ENCODE measurements at regions not wholly inside any gene's neighbourhood (a gene's known extent, or its start where the extent isn't known, plus 50 kb on each side); places are given as distances from the start of the nearest gene placed in this dataset.

DNA sequence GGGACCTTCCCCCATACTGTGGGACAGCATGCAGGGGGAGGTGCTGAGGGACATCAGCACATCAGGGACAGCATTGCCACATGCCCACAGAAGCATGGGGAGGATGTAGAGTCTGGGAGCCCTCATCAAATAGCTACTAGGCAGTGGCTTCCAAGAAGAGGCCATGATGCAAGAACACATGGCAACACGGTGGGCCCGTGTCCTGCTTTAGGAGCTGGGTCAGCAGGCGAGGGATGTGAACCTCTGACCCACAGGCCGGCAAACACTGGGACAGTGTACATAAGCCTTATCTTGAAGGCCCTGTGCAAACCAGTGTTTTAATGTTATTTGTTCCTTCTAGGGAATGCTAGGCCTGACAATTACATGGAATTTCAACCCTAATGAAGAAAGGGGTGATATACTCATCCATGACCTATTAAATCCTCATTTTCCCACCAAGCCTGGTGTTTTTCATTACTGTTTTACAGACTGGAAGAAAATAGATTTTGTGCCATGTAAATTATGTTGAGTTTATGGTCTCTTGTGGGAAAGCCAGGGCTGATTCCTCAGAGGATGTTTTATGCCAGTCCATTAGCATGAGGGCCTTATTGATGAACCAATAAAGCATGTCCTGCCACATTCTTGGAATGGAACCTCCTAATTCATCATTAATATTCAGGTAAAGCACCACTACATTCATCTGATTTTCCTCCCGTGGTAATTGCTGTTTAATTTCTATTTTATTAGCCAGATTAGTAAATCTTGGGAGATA lies 61.7 kb upstream of the SLC25A26 start:
- TF ChIP-seq EZH2 (IDR thresholded peaks at IDR 0.05; ENCODE audit: low read depth, unreplicated experiment) = no peak
- TF ChIP-seq, protein P1, sequence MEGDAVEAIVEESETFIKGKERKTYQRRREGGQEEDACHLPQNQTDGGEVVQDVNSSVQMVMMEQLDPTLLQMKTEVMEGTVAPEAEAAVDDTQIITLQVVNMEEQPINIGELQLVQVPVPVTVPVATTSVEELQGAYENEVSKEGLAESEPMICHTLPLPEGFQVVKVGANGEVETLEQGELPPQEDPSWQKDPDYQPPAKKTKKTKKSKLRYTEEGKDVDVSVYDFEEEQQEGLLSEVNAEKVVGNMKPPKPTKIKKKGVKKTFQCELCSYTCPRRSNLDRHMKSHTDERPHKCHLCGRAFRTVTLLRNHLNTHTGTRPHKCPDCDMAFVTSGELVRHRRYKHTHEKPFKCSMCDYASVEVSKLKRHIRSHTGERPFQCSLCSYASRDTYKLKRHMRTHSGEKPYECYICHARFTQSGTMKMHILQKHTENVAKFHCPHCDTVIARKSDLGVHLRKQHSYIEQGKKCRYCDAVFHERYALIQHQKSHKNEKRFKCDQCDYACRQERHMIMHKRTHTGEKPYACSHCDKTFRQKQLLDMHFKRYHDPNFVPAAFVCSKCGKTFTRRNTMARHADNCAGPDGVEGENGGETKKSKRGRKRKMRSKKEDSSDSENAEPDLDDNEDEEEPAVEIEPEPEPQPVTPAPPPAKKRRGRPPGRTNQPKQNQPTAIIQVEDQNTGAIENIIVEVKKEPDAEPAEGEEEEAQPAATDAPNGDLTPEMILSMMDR (conservative IDR thresholded peaks at IDR 0.05; ENCODE audit: low read depth in 2 of 2) = no peak
- no peak for TF ChIP-seq POLR2AphosphoS5 (IDR thresholded peaks at IDR 0.05; ENCODE audit: low read depth)
- no peak for TF ChIP-seq CREB1 (CRISPR knock-in tag; IDR thresholded peaks at IDR 0.05; ENCODE audit: low read depth)
- no peak for TF ChIP-seq ZNF331 (CRISPR knock-in tag; IDR thresholded peaks at IDR 0.05; ENCODE audit: low read depth)
- TF ChIP-seq STAT1 (IDR thresholded peaks at IDR 0.05; ENCODE audit: unreplicated experiment) = no peak
- no peak for TF ChIP-seq ZNF114 (CRISPR knock-in tag; IDR thresholded peaks at IDR 0.05)
- no peak for TF ChIP-seq EZH2phosphoT487 (IDR thresholded peaks at IDR 0.05; ENCODE audit: unreplicated experiment)
- TF ChIP-seq, protein P2, sequence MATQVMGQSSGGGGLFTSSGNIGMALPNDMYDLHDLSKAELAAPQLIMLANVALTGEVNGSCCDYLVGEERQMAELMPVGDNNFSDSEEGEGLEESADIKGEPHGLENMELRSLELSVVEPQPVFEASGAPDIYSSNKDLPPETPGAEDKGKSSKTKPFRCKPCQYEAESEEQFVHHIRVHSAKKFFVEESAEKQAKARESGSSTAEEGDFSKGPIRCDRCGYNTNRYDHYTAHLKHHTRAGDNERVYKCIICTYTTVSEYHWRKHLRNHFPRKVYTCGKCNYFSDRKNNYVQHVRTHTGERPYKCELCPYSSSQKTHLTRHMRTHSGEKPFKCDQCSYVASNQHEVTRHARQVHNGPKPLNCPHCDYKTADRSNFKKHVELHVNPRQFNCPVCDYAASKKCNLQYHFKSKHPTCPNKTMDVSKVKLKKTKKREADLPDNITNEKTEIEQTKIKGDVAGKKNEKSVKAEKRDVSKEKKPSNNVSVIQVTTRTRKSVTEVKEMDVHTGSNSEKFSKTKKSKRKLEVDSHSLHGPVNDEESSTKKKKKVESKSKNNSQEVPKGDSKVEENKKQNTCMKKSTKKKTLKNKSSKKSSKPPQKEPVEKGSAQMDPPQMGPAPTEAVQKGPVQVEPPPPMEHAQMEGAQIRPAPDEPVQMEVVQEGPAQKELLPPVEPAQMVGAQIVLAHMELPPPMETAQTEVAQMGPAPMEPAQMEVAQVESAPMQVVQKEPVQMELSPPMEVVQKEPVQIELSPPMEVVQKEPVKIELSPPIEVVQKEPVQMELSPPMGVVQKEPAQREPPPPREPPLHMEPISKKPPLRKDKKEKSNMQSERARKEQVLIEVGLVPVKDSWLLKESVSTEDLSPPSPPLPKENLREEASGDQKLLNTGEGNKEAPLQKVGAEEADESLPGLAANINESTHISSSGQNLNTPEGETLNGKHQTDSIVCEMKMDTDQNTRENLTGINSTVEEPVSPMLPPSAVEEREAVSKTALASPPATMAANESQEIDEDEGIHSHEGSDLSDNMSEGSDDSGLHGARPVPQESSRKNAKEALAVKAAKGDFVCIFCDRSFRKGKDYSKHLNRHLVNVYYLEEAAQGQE (IDR thresholded peaks at IDR 0.05; ENCODE audit: unreplicated experiment) = no peak
- no peak for TF ChIP-seq JUNB (IDR thresholded peaks at IDR 0.05; ENCODE audit: unreplicated experiment)
- TF ChIP-seq, protein P3, sequence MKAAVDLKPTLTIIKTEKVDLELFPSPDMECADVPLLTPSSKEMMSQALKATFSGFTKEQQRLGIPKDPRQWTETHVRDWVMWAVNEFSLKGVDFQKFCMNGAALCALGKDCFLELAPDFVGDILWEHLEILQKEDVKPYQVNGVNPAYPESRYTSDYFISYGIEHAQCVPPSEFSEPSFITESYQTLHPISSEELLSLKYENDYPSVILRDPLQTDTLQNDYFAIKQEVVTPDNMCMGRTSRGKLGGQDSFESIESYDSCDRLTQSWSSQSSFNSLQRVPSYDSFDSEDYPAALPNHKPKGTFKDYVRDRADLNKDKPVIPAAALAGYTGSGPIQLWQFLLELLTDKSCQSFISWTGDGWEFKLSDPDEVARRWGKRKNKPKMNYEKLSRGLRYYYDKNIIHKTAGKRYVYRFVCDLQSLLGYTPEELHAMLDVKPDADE (IDR thresholded peaks at IDR 0.05) = no peak
- TF ChIP-seq NANOG (IDR thresholded peaks at IDR 0.05; ENCODE audit: borderline replicate concordance) = no peak

All from GM23338 (cell line).